ENCODE measurements at regions not wholly inside any gene's neighbourhood (a gene's known extent, or its start where the extent isn't known, plus 50 kb on each side); places are given as distances from the start of the nearest gene placed in this dataset.

- Mint-ChIP-seq H3K27ac (no peak overlapping the region), H3K4me1 (peaks cover 20% of the 10 kb centered on the region), H3K27me3 (ENCODE audit: insufficient read depth, low read depth) (peaks cover 2% of the 10 kb centered on the region), H3K36me3 (no peaks in the 10 kb centered on the region), H3K4me3 (no peak overlapping the region), H3K9me3 (peaks cover 3% of the 10 kb centered on the region)
- Histone ChIP-seq H3K27ac (no peak overlapping the region), H2AFZ (replicated peaks) (no peak overlapping the region), H3K4me3 (no peak overlapping the region), H3K27me3 (no peaks in the 10 kb centered on the region), H3K9me3 (ENCODE audit: low read depth) (no peaks in the 10 kb centered on the region), H3K79me2 (ENCODE audit: low read depth) (no peaks in the 10 kb centered on the region), H3K4me2 (no peak overlapping the region), H3K36me3 (no peaks in the 10 kb centered on the region), H3F3A (ENCODE audit: low read depth) (no peaks in the 10 kb centered on the region), H3K9ac (no peak overlapping the region), H3K4me1 (peaks cover 11% of the 10 kb centered on the region), H4K20me1 (ENCODE audit: low read depth) (no peaks in the 10 kb centered on the region)
- no peak for DNase-seq (ENCODE audit: low spot score)
- no peak for TF ChIP-seq EZH2phosphoT487 (IDR thresholded peaks at IDR 0.05)
- TF ChIP-seq EZH2 (IDR thresholded peaks at IDR 0.05), result no peak
- TF ChIP-seq, protein P1, sequence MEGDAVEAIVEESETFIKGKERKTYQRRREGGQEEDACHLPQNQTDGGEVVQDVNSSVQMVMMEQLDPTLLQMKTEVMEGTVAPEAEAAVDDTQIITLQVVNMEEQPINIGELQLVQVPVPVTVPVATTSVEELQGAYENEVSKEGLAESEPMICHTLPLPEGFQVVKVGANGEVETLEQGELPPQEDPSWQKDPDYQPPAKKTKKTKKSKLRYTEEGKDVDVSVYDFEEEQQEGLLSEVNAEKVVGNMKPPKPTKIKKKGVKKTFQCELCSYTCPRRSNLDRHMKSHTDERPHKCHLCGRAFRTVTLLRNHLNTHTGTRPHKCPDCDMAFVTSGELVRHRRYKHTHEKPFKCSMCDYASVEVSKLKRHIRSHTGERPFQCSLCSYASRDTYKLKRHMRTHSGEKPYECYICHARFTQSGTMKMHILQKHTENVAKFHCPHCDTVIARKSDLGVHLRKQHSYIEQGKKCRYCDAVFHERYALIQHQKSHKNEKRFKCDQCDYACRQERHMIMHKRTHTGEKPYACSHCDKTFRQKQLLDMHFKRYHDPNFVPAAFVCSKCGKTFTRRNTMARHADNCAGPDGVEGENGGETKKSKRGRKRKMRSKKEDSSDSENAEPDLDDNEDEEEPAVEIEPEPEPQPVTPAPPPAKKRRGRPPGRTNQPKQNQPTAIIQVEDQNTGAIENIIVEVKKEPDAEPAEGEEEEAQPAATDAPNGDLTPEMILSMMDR (IDR thresholded peaks at IDR 0.05), result no peak
Observed at GRCh38 chr1:56287721-56288120, 291.6 kb downstream of the PLPP3 start.

DNA sequence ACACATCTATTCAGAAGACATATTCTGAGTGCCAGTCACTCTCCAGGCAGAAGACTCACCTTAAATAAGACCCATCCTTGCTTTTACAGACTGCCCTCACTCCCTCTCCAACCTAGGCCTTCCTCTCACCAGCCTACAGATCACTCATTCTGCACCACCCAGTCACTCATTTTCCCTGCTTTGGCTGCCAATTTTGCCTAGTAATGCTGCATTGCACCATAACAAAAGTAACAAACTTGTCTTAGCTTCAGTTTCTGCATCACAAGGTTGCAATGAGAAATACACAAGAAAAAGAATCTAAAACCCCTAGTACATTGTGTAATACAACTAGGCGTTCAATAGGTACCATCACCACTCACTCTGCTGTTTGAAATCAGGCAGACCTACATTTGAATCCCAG, 292.4 kb downstream of the PLPP3 start:
- Histone ChIP-seq H3K4me2 (no peak overlapping the region), H4K20me1 (ENCODE audit: low read depth) (no peaks in the 10 kb centered on the region), H3K9me3 (ENCODE audit: low read depth) (no peaks in the 10 kb centered on the region), H3K27me3 (no peaks in the 10 kb centered on the region), H2AFZ (replicated peaks) (no peak overlapping the region), H3K79me2 (ENCODE audit: low read depth) (no peaks in the 10 kb centered on the region), H3F3A (ENCODE audit: low read depth) (no peaks in the 10 kb centered on the region), H3K36me3 (no peaks in the 10 kb centered on the region), H3K27ac (no peak overlapping the region), H3K4me1 (peaks cover 11% of the 10 kb centered on the region), H3K4me3 (no peak overlapping the region), H3K9ac (no peak overlapping the region)
- TF ChIP-seq EZH2 (IDR thresholded peaks at IDR 0.05) (no peak), EZH2phosphoT487 (IDR thresholded peaks at IDR 0.05) (no peak)
- TF ChIP-seq, protein P1 (IDR thresholded peaks at IDR 0.05), result no peak
- H3K4me1 Mint-ChIP-seq, result peaks cover 20% of the 10 kb centered on the region
- H3K4me3 Mint-ChIP-seq, result no peak overlapping the region
- H3K36me3 Mint-ChIP-seq, result no peaks in the 10 kb centered on the region
- H3K27me3 Mint-ChIP-seq (ENCODE audit: insufficient read depth, low read depth), result peaks cover 2% of the 10 kb centered on the region
- H3K9me3 Mint-ChIP-seq, result peaks cover 3% of the 10 kb centered on the region
- no peak overlapping the region for H3K27ac Mint-ChIP-seq
- DNase-seq (ENCODE audit: low spot score), result no peak

GRCh38 chr1:56286506-56286905, 292.9 kb downstream of the PLPP3 start:
- H3K27me3 Mint-ChIP-seq (ENCODE audit: insufficient read depth, low read depth), result peaks cover 2% of the 10 kb centered on the region
- no peaks in the 10 kb centered on the region for H4K20me1 ChIP-seq (ENCODE audit: low read depth)
- H3K36me3 ChIP-seq, result no peaks in the 10 kb centered on the region
- H3K4me3 Mint-ChIP-seq, result no peak overlapping the region
- H3K79me2 ChIP-seq (ENCODE audit: low read depth), result no peaks in the 10 kb centered on the region
- no peaks in the 10 kb centered on the region for H3K36me3 Mint-ChIP-seq
- no peaks in the 10 kb centered on the region for H3F3A ChIP-seq (ENCODE audit: low read depth)
- H3K9ac ChIP-seq, result no peak overlapping the region
- peaks cover 3% of the 10 kb centered on the region for H3K9me3 Mint-ChIP-seq
- no peak overlapping the region for H3K4me2 ChIP-seq
- peaks cover 18% of the 10 kb centered on the region for H3K4me1 Mint-ChIP-seq
- TF ChIP-seq, protein P1 (IDR thresholded peaks at IDR 0.05), result no peak
- TF ChIP-seq EZH2 (IDR thresholded peaks at IDR 0.05), result no peak
- no peak for TF ChIP-seq EZH2phosphoT487 (IDR thresholded peaks at IDR 0.05)
- DNase-seq (ENCODE audit: low spot score), result no peak
- no peak overlapping the region for H3K27ac ChIP-seq
- no peak overlapping the region for H2AFZ ChIP-seq (replicated peaks)
- H3K27ac Mint-ChIP-seq, result no peak overlapping the region
- peaks cover 9% of the 10 kb centered on the region for H3K4me1 ChIP-seq
- H3K9me3 ChIP-seq (ENCODE audit: low read depth), result no peaks in the 10 kb centered on the region
- H3K4me3 ChIP-seq, result no peak overlapping the region
- no peaks in the 10 kb centered on the region for H3K27me3 ChIP-seq

Data from neural progenitor cell (in vitro differentiated cells).